ENCODE measurements at regions not wholly inside any gene's neighbourhood (a gene's known extent, or its start where the extent isn't known, plus 50 kb on each side); places are given as distances from the start of the nearest gene placed in this dataset.

- no peak for DNase-seq
Measured at GRCh38 chr3:7915356-7915755, 586.3 kb upstream of the LMCD1 start.

GRCh38 chr3:7917443-7918151 lies 584.0 kb upstream of the LMCD1 start:
- DNase-seq, result no peak

GRCh38 chr3:7920211-7920610 lies 581.4 kb upstream of the LMCD1 start:
- no peak for DNase-seq

- DNase-seq, result no peak
Measured at GRCh38 chr3:7924228-7924627, 577.4 kb upstream of the LMCD1 start.

- DNase-seq, result no peak
Measured at GRCh38 chr3:7927015-7927414, 574.6 kb upstream of the LMCD1 start.

GRCh38 chr3:7927864-7928263 lies 573.8 kb upstream of the LMCD1 start:
- DNase-seq, result no peak

GRCh38 chr3:7929319-7929889 lies 572.2 kb upstream of the LMCD1 start:
- no peak for DNase-seq

- no peak for DNase-seq
Measured at GRCh38 chr3:7934362-7934761, 567.3 kb upstream of the LMCD1 start.

- no peak for DNase-seq
Measured at GRCh38 chr3:7947930-7948329, 553.7 kb upstream of the LMCD1 start.

- DNase-seq, result no peak
Measured at GRCh38 chr3:7950890-7951289, 550.7 kb upstream of the LMCD1 start.

GRCh38 chr3:7953449-7954014 lies 548.1 kb upstream of the LMCD1 start:
- DNase-seq, result no peak

GRCh38 chr3:7957024-7957423 lies 544.6 kb upstream of the LMCD1 start:
- DNase-seq, result no peak

GRCh38 chr3:7959094-7959493 lies 542.5 kb upstream of the LMCD1 start:
- no peak for DNase-seq

- no peak for DNase-seq
Measured at GRCh38 chr3:7960601-7961000, 541.0 kb upstream of the LMCD1 start.

GRCh38 chr3:7962301-7962700 lies 539.3 kb upstream of the LMCD1 start:
- no peak for DNase-seq

GRCh38 chr3:7964899-7965298 lies 536.7 kb upstream of the LMCD1 start:
- no peak for DNase-seq

GRCh38 chr3:7973006-7973405 lies 528.6 kb upstream of the LMCD1 start:
- DNase-seq, result no peak

GRCh38 chr3:7977245-7978086 lies 524.2 kb upstream of the LMCD1 start:
- DNase-seq, result peak; percentile 41

GRCh38 chr3:7978087-7978422 lies 523.6 kb upstream of the LMCD1 start:
- DNase-seq, result no peak

GRCh38 chr3:7982126-7982525 lies 519.5 kb upstream of the LMCD1 start:
- no peak for DNase-seq

GRCh38 chr3:7999384-7999783 lies 502.2 kb upstream of the LMCD1 start:
- DNase-seq, result no peak

GRCh38 chr3:8001307-8001706 lies 500.3 kb upstream of the LMCD1 start:
- DNase-seq, result no peak

- no peak for DNase-seq
Measured at GRCh38 chr3:8001712-8002111, 499.9 kb upstream of the LMCD1 start.

- no peak for DNase-seq
Measured at GRCh38 chr3:8011902-8012301, 489.7 kb upstream of the LMCD1 start.
